Breast epithelium (tissue), 4 donors: ENCODE measurements at regions not wholly inside any gene's neighbourhood (a gene's known extent, or its start where the extent isn't known, plus 50 kb on each side); places are given as distances from the start of the nearest gene placed in this dataset.

ENCODE experiments used
- DNase-seq, 2 donors: peaks; one replicate each; pipeline ENCODE4 v3.0.0-alpha.2; 2019; ENCODE audit warnings: low spot score in 2 of 2
- H3K27ac ChIP-seq, 2 donors: fragments of 200-600 bp; sonication (generic) in 1 of 2; one replicate each; pipeline ENCODE4 v1.5.1; 2016 to 2019; ENCODE audit warnings: mild to moderate bottlenecking in 1 of 2
- H3K27me3 ChIP-seq, 2 donors: fragments of 200-600 bp; sonication (generic) in 1 of 2; one replicate each; pipeline versions ENCODE4 v1.5.1 to v1.6.0; 2017 to 2019; ENCODE audit warnings: control low read depth in 1 of 2, mild to moderate bottlenecking in 1 of 2
- H3K36me3 ChIP-seq: fragments of 200-600 bp; one replicate; pipeline ENCODE4 v1.5.1; 2019
- H3K4me1 ChIP-seq, 2 donors: fragments of 200-600 bp; sonication (generic); one replicate each; pipeline ENCODE4 v1.5.1; 2016 to 2019; ENCODE audit warnings: control low read depth in 1 of 2
- H3K4me3 ChIP-seq, 3 donors: fragments of 200-600 bp; sonication (generic); 1 replicate in 2 of 3; 2 replicates in 1 of 3; pipeline ENCODE4 v1.5.1; 2016 to 2019; ENCODE audit warnings: mild to moderate bottlenecking in 3 of 3, moderate library complexity in 2 of 3
- H3K9me3 ChIP-seq, 2 donors: fragments of 200-600 bp; sonication (generic) in 1 of 2; one replicate each; pipeline ENCODE4 v1.5.1; 2016 to 2019; ENCODE audit warnings: control low read depth in 1 of 2
- POLR2A ChIP-seq: fragments of 450-650 bp; IDR thresholded peaks from one replicate; pipeline ENCODE4 v1.6.1; 2016; ENCODE audit warnings: antibody characterized with exemption, mild to moderate bottlenecking, moderate library complexity
- POLR2AphosphoS5 ChIP-seq, 3 donors: sonication (generic); formaldehyde crosslinking; IDR thresholded peaks; one replicate each; pipeline ENCODE4 v1.6.1; 2017; ENCODE audit warnings: antibody characterized with exemption in 3 of 3
- intact Hi-C: fragments of 100-400 bp; cut with DNase I; formaldehyde crosslinking; loops from one replicate; pipeline ENCODE4 v1.15.1; 2023; ENCODE audit warnings: low total_unique reads
- TF ChIP-seq, protein P1 (sequence below), 3 donors: fragments of 450-650 bp; IDR thresholded peaks; one replicate each; pipeline ENCODE4 v1.5.1; 2016 to 2017; ENCODE audit warnings: antibody characterized with exemption in 3 of 3, mild to moderate bottlenecking in 3 of 3, moderate library complexity in 3 of 3

DNA sequence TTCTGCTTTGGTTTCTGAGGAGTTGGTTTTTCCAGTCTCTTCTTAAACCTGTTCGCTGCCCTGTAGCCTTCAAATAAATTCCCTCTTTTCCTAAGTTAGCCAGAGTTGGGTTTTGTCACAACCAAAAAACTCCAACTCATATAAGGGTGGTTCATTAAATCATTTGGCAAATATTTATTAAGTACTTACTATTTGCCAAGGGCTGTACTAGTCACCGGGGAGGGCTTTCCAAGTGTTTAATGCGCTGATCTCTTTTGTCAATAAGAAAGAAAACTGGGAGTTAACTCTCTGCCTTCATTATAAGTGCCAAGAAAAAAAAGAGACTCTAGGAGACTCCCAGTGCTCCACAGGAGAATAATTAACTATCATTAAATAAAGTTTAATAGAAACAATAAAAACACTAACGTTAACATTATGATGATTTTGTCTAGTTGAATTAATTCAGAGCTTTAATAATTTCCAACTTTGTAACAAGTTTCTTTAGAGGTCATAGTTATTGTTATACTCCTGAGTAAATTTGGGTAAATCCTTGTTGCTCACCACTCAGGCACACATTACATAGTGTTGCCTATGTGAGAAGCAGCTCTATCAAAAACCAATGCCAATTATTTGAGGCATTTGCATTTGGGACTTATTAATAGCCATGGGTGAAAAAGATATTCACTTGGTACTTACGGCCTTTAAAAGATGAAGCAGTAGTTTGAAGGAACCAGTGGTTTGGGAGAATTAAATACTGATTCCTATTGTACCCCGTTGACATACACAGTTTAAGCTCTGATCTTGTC lies 122.5 kb upstream of the TEX13D start:
- no peak overlapping the region for H3K27ac ChIP-seq
- no peaks in the 10 kb centered on the region for H3K36me3 ChIP-seq
- TF ChIP-seq, protein P1, sequence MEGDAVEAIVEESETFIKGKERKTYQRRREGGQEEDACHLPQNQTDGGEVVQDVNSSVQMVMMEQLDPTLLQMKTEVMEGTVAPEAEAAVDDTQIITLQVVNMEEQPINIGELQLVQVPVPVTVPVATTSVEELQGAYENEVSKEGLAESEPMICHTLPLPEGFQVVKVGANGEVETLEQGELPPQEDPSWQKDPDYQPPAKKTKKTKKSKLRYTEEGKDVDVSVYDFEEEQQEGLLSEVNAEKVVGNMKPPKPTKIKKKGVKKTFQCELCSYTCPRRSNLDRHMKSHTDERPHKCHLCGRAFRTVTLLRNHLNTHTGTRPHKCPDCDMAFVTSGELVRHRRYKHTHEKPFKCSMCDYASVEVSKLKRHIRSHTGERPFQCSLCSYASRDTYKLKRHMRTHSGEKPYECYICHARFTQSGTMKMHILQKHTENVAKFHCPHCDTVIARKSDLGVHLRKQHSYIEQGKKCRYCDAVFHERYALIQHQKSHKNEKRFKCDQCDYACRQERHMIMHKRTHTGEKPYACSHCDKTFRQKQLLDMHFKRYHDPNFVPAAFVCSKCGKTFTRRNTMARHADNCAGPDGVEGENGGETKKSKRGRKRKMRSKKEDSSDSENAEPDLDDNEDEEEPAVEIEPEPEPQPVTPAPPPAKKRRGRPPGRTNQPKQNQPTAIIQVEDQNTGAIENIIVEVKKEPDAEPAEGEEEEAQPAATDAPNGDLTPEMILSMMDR (IDR thresholded peaks at IDR 0.05): no peak
- TF ChIP-seq POLR2AphosphoS5 (IDR thresholded peaks at IDR 0.05) (no peak), POLR2A (no peak)
- no peak for DNase-seq
- no peaks in the 10 kb centered on the region for H3K9me3 ChIP-seq
- no peak overlapping the region for H3K4me3 ChIP-seq
- H3K4me1 ChIP-seq: no peaks in the 10 kb centered on the region
- H3K27me3 ChIP-seq: no peaks in the 10 kb centered on the region
- intact Hi-C loops: no loop called here

DNA sequence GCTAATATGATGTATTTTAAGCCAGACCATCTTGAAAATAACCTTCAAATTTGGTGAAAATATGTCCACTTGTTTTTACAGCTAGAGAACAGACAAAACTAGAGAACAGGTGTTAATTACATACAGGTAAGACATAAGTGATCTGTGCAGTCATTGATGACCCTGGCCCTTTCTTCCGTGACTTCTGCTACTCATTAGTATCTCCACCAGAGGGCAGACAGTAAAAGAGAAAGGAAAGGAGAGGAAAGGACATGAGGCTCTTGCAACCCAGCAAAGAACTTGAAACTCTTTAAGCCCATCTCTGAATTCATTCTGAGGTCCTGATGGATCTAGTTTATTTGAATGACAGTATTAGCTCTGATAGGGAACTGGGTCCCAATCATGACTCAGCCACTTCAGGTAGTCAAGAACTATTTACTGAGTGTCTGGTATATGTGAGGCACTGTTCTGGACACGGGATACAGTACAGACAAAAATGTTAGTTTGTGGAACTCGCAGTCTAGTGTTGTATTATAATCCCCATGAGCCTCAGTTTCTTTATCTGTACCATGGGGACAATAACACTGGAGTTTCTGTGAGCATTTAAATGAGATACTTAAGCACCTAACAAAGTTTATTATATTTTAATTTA lies 121.0 kb upstream of the TEX13D start:
- no peak for TF ChIP-seq POLR2A
- TF ChIP-seq POLR2AphosphoS5 (IDR thresholded peaks at IDR 0.05): no peak
- TF ChIP-seq, protein P1 (IDR thresholded peaks at IDR 0.05): peak in 1 of 3 donors; percentile 1
- DNase-seq: no peak
- H3K27me3 ChIP-seq: no peaks in the 10 kb centered on the region
- intact Hi-C loops: no loop called here
- no peaks in the 10 kb centered on the region for H3K4me1 ChIP-seq
- H3K27ac ChIP-seq: no peak overlapping the region
- H3K4me3 ChIP-seq: no peak overlapping the region
- no peaks in the 10 kb centered on the region for H3K9me3 ChIP-seq
- H3K36me3 ChIP-seq: no peaks in the 10 kb centered on the region

DNA sequence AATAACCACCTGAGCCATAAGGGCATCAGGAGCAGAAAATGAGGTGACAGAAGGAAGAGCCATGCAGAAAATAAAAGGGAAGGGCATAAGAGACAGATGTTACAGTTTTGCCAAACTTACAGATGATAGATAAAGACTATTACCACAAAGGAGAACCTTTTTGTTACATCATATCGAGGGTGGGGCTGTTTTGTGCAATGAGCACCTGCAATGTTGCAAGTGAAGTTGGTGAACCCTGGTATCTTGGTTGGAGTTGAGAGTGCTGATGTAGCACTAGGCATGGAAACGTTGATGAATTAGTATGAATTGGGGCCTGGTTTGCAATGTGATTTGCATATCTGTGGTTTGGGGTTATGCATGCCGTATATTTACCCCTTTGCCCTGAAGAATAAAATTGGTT lies 119.8 kb upstream of the TEX13D start:
- intact Hi-C loops: no loop called here
- no peak overlapping the region for H3K27ac ChIP-seq
- no peaks in the 10 kb centered on the region for H3K9me3 ChIP-seq
- H3K27me3 ChIP-seq: no peaks in the 10 kb centered on the region
- H3K4me3 ChIP-seq: no peak overlapping the region
- no peak for DNase-seq
- no peaks in the 10 kb centered on the region for H3K36me3 ChIP-seq
- no peaks in the 10 kb centered on the region for H3K4me1 ChIP-seq
- TF ChIP-seq, protein P1 (IDR thresholded peaks at IDR 0.05): no peak
- no peak for TF ChIP-seq POLR2A
- no peak for TF ChIP-seq POLR2AphosphoS5 (IDR thresholded peaks at IDR 0.05)

DNA sequence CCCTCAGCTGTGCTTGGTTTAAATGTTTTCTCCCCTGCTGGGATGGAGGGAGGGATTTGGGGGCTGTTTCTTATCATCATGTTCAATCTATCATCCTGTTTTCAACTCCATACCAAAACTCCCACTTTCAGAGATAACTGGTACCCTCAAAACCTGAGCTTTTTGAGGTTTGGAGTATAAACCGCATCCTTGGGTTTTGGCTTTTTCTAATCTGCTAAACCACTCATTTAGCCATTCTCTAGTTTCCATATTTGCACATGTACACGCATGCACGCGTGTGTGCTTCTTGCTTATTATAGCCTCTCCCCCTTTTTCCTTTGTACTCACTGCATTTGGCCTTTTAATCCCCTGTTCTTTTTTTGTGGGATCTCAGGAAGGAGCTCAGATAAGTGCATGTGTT lies 116.7 kb upstream of the TEX13D start:
- TF ChIP-seq, protein P1 (IDR thresholded peaks at IDR 0.05): no peak
- TF ChIP-seq POLR2AphosphoS5 (IDR thresholded peaks at IDR 0.05): no peak
- TF ChIP-seq POLR2A: no peak

DNA sequence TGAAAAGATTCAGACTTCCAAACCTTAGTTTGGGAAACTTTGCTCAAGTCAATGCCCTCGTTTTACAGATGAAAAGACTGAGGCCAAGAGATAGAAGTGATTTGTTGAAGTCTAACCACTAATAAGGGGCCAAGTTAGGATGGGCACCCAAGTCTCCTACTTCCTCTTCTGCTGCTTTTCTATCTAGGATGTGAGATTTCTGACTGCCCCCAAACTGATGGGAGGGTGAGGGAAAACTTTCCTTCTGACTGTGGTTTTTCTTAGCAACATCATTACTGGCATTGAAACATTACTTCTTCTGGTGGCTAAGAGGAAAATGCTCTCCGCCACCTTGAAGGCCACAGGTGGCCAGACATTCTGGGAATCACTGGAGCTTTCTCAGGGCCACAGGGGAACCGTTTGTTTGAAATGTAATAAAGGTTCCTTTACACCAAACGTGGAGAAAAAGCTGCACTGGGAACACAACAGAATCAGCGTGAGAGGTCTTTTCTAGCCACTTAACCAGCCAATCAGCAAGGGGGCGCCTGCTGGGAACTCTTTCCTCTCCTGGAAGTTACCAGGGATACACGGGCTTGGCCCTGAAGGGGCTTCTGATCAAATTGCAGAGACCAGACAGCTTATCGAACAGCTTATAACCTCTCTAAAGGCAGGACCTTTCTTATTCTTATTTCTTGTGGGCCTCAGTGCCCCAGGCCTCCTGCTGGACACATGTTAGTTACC lies 115.9 kb upstream of the TEX13D start:
- H3K4me3 ChIP-seq: no peak overlapping the region
- H3K27ac ChIP-seq: no peak overlapping the region
- no peak for TF ChIP-seq POLR2AphosphoS5 (IDR thresholded peaks at IDR 0.05)
- TF ChIP-seq, protein P1 (IDR thresholded peaks at IDR 0.05): no peak
- TF ChIP-seq POLR2A: no peak
- DNase-seq: no peak
- intact Hi-C loops: no loop called here
- no peaks in the 10 kb centered on the region for H3K4me1 ChIP-seq
- peaks cover 0 to 5% of the 10 kb centered on the region in 2 donors for H3K27me3 ChIP-seq
- H3K36me3 ChIP-seq: no peaks in the 10 kb centered on the region
- H3K9me3 ChIP-seq: no peaks in the 10 kb centered on the region

More for the DNA sequence above, 116.7 kb upstream of the TEX13D start:
- Histone ChIP-seq H3K27me3 (peaks cover 0 to 5% of the 10 kb centered on the region in 2 donors), H3K4me1 (no peaks in the 10 kb centered on the region), H3K27ac (no peak overlapping the region), H3K36me3 (no peaks in the 10 kb centered on the region), H3K9me3 (no peaks in the 10 kb centered on the region), H3K4me3 (no peak overlapping the region)
- intact Hi-C loops: no loop called here
- DNase-seq: no peak
